Brain microvascular endothelial cell (primary cell): ENCODE measurements at regions not wholly inside any gene's neighbourhood (a gene's known extent, or its start where the extent isn't known, plus 50 kb on each side); places are given as distances from the start of the nearest gene placed in this dataset.

Source experiments
- DNase-seq: peaks from one replicate; pipeline ENCODE4 v3.0.0-alpha.2; 2020
- H3K27ac ChIP-seq: fragments of 250-450 bp; sonication (Bioruptor Pico); 2 replicates; pipeline ENCODE4 v1.5.1; 2020; ENCODE audit warnings: mild to moderate bottlenecking, moderate library complexity
- H3K27me3 ChIP-seq: fragments of 250-450 bp; sonication (Bioruptor Pico); replicated peaks from 2 replicates; pipeline ENCODE4 v1.5.1; 2020; ENCODE audit warnings: mild to moderate bottlenecking
- H3K36me3 ChIP-seq: fragments of 250-450 bp; sonication (Bioruptor Pico); replicated peaks from 2 replicates; pipeline ENCODE4 v1.5.1; 2020; ENCODE audit warnings: mild to moderate bottlenecking
- H3K4me3 ChIP-seq: 2 replicates; pipeline ENCODE4 v1.5.1; 2011; ENCODE audit warnings: low read depth, mild to moderate bottlenecking, control low read depth, low read length, moderate library complexity
- CTCF ChIP-seq: IDR thresholded peaks from 2 replicates; pipeline ENCODE4 v1.5.1; 2011; ENCODE audit warnings: low read depth, mild to moderate bottlenecking, moderate library complexity, low read length, control low read depth, inconsistent platforms; ENCODE audit errors: missing control alignments
- in situ Hi-C: cut with HindIII; loops from 2 replicates; pipeline ENCODE4 v1.10.0; 2017; ENCODE audit warnings: low sequenced_read_pairs, low pct_ligation_motif_present

- no peak for DNase-seq
- Histone ChIP-seq H3K27ac (no peak overlapping the region), H3K27me3 (no peaks in the 10 kb centered on the region), H3K36me3 (no peaks in the 10 kb centered on the region), H3K4me3 (no peak overlapping the region)
- in situ Hi-C loops = no loop called here
- no peak for TF ChIP-seq CTCF
These were observed 193.0 kb upstream of the NBEA start for GRCh38 chr13:34749046-34749445.

- no peak overlapping the region for H3K27ac ChIP-seq
- TF ChIP-seq CTCF = no peak
- no peaks in the 10 kb centered on the region for H3K36me3 ChIP-seq
- in situ Hi-C loops = no loop called here
- no peaks in the 10 kb centered on the region for H3K27me3 ChIP-seq
- H3K4me3 ChIP-seq = peak overlapping the region; percentile 29
- no peak for DNase-seq
These were observed 191.8 kb upstream of the NBEA start for GRCh38 chr13:34750078-34750931.

- Histone ChIP-seq H3K27me3 (no peaks in the 10 kb centered on the region), H3K27ac (no peak overlapping the region), H3K4me3 (no peak overlapping the region), H3K36me3 (no peaks in the 10 kb centered on the region)
- in situ Hi-C loops = no loop called here
- no peak for TF ChIP-seq CTCF
- no peak for DNase-seq
These were observed 191.0 kb upstream of the NBEA start for GRCh38 chr13:34751044-34751443.

GRCh38 chr13:34751492-34751891 lies 190.6 kb upstream of the NBEA start:
- in situ Hi-C loops = no loop called here
- Histone ChIP-seq H3K36me3 (no peaks in the 10 kb centered on the region), H3K27me3 (no peaks in the 10 kb centered on the region), H3K27ac (no peak overlapping the region), H3K4me3 (no peak overlapping the region)
- DNase-seq = no peak
- no peak for TF ChIP-seq CTCF

- Histone ChIP-seq H3K27ac (no peak overlapping the region), H3K27me3 (no peaks in the 10 kb centered on the region), H3K4me3 (no peak overlapping the region), H3K36me3 (no peaks in the 10 kb centered on the region)
- no peak for DNase-seq
- in situ Hi-C loops = no loop called here
- no peak for TF ChIP-seq CTCF
These were observed 189.6 kb upstream of the NBEA start for GRCh38 chr13:34752283-34752960.
